OCI-LY1 (cell line): ENCODE measurements at regions not wholly inside any gene's neighbourhood (a gene's known extent, or its start where the extent isn't known, plus 50 kb on each side); places are given as distances from the start of the nearest gene placed in this dataset.

Experiments used
- EZH2 ChIP-seq: fragments of 200-600 bp; sonication (generic), shearing (Covaris generic); IDR thresholded peaks from 2 replicates; pipeline ENCODE4 v1.8.0; 2017; ENCODE audit warnings: borderline replicate concordance, mixed run types, mild to moderate bottlenecking, antibody characterized with exemption, low read length, moderate library complexity, mixed read lengths
- TF ChIP-seq, protein P1 (sequence below): fragments of 200-600 bp; sonication (generic), shearing (Covaris generic); IDR thresholded peaks from 2 replicates; pipeline ENCODE4 v1.5.1; 2017; ENCODE audit warnings: mild to moderate bottlenecking, antibody characterized with exemption, low read length, moderate library complexity, mixed read lengths

DNA sequence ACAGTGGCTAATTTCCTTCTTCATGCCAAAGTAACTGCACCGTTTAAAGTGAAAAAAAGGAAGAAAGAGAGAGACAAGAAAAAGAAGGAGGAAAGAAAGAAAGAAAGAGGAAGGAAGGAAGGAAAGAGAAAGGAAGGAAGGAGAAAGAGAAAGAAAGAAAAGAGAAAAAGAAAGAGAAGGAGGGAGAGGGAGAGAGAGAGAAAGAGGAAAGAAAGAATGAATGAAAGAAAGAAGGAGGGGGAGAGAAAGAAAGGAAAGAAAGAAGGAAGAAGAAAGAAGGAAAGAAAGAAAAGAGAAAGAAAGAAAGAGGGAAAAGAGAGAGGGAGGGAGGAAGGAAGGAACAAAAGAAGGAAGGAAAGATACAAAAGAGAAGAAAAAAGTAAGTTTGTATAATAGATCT is 100.6 kb downstream of the GTPBP8 start:
- TF ChIP-seq, protein P1, sequence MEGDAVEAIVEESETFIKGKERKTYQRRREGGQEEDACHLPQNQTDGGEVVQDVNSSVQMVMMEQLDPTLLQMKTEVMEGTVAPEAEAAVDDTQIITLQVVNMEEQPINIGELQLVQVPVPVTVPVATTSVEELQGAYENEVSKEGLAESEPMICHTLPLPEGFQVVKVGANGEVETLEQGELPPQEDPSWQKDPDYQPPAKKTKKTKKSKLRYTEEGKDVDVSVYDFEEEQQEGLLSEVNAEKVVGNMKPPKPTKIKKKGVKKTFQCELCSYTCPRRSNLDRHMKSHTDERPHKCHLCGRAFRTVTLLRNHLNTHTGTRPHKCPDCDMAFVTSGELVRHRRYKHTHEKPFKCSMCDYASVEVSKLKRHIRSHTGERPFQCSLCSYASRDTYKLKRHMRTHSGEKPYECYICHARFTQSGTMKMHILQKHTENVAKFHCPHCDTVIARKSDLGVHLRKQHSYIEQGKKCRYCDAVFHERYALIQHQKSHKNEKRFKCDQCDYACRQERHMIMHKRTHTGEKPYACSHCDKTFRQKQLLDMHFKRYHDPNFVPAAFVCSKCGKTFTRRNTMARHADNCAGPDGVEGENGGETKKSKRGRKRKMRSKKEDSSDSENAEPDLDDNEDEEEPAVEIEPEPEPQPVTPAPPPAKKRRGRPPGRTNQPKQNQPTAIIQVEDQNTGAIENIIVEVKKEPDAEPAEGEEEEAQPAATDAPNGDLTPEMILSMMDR: no peak
- no peak for TF ChIP-seq EZH2
